SKM-1 treated with dmso at 0.1 percent for 144 hours (cell line): ENCODE measurements at regions not wholly inside any gene's neighbourhood (a gene's known extent, or its start where the extent isn't known, plus 50 kb on each side); places are given as distances from the start of the nearest gene placed in this dataset.

Experiments
- DNase-seq: peaks from one replicate; lab custom pipeline; 2025; ENCODE audit not compliant: unreplicated experiment; lab: John Stamatoyannopoulos, UW

- DNase-seq = no peak
Measured at GRCh38 chr9:126151031-126151685, 175.5 kb upstream of the MVB12B start.

DNA sequence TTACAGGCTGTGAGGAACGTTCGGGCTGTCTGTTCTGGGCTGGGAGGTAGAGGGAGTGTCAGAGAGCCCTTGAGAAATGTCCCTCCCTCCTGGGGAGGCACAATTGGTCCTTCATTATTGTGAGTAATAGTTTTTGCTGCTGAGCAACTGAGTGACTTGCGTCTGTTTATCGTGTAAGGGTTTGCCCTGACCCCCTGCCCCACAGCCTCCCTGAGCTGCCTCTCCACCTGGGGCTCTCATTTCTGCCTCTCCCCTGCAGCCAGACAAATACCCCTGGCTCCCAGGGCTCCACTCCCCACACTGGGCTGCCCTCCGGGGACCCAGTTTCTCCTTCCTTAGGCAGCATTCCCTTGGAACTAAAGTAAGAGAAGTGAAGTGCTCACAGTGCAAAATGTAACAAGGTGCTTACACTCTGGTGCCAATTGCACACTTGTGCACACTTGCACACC lies 174.9 kb upstream of the MVB12B start:
- DNase-seq = no peak

DNA sequence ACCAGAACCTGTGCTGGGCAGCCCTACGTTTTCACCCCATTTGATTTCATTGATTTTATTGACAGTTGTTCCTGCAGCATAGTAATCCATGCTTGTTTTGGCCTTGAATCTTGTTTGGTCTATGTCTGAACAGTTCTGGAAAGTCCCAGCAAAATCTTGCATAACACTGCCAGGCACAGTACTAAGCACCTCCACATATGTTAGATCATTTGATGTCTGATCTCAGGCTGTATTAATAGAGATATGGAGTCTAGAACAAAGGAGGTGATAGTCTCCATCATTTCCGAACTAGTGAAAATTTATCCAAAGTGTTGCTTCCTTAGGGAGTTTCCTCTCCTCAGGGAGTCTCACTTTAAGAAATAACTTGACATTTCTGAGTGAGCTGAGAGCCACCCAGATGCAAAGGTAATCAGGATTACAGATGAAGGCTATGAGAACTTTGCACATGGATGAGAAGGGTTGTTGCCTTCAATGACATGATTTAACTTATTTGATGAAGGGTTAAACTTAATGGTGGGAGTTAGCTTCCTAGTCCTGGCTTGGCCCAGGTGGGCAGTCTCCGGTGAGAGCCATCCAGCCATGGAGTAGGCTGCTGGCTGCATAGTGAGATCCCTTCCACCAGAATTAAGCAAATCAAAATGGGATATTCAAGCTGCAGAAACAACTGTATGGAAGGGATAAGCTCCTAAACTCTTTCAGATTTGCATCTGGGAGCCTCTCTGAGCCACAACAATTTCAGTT lies 173.8 kb upstream of the MVB12B start:
- DNase-seq = no peak

DNA sequence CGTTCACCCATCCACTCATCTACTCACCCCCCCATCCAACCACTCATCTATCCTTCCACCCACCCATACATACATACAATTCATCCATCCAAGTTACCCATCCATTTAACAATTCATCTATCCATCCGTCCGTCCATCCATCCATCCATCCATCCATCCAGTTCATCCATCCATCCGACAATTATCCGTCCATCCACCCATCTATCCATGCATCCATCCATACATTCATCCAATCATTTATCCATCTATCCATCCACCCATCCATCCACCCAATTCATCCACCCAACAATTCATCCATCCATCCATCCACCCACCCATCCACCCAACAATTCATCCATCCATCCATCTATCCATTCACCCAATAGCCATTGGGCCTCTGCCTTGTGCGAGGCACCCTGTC lies 173.2 kb upstream of the MVB12B start:
- no peak for DNase-seq

- DNase-seq = no peak
Measured at GRCh38 chr9:126154182-126154827, 172.3 kb upstream of the MVB12B start.

DNA sequence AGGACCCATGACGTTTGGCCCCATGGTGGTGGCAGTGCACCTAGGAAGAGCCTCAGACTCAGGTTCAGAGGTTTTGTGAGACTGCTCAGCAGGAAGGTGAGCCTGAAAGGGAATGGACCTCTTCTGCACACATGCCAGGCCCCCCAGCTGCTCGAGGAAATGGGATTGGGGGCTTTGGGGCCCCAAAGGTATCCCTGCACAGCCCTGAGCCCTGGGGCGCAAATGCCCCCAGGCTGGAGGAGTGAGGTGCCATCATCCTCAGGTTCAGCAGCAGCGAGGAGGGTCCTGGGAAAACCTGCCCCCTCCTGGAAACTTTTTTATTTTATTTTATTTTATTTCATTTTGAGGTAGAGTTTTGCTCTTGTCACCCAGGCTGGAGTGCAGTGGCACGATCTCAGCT lies 171.8 kb upstream of the MVB12B start:
- DNase-seq = no peak

GRCh38 chr9:126155756-126156664 lies 170.6 kb upstream of the MVB12B start:
- no peak for DNase-seq

DNA sequence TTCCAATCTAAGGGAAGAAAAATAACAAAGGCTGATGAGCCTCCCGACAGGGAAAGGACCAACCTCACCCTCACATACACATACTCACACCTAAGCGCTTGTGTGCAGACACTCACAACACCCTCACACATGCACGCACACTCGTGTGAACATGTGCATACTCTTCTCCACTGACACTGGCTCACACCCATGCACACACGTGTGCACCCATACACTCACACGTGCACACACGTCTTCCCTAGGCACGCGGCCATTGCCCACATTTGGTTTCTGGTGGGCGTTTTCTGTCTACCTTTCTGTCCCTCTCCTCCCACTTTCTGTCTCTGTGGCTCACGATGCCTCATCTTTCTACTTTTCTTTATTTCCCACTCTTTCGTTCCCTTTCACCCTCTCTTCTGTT lies 169.7 kb upstream of the MVB12B start:
- DNase-seq = no peak

DNA sequence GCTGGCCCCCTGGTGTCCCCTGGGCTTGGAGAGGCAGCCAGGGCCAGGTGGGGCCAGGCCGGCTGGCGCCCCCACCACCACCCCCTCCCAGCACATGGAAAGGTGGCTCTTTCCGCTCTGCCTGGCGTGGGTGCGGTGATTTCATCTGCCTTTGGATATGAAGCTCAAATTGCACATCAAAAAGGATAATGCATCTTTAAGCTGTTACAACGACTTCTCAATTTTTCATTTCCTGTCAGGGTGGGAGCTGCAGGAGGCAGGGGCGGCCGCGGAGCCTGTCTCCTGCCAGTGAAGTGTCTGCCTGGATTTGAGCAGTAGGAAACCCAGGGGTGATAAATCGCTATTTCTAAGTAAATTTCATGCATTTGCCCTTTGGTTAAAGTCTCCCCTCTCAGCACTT lies 169.2 kb upstream of the MVB12B start:
- DNase-seq = no peak

- DNase-seq = no peak
Measured at GRCh38 chr9:126157826-126158587, 168.6 kb upstream of the MVB12B start.

GRCh38 chr9:126158588-126159429 lies 167.8 kb upstream of the MVB12B start:
- DNase-seq = no peak

- DNase-seq = no peak
Measured at GRCh38 chr9:126159430-126160060, 167.1 kb upstream of the MVB12B start.

DNA sequence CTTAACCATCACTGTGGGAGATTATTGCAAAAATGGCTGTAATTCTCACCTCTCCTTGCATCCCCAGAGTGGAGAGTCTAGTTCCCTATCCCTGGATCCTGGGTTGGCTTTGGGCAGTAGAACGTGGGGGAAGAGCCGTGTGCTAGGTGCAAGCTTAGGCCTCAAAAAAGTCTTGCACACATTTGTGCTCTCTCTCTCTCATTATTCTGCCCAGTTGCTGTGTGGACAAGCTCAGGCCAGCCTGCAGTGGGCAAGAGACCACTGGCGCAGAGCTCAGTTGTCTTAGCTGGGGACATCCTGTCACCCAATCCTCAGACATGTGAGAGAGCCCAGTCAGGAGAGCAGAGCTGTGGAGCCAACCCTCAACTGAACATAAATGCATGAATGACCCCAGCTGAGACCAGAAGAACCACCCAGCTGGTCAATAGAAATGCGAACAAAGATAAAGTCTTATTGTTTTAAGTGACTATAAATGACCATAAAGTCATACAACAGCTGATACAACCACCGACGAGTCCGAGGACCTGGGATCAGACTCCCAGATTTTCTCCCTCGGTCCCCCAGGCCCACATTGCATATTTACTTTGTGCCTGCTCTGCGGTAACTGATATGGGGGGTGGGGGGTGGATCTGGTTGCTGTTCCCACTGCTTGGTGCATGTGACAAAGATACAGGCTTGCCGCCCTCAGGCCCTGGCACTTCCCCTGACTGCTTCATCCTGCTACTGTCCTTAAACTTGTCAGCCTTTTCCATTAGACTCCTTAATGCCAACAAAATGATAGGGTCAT lies 166.4 kb upstream of the MVB12B start:
- DNase-seq = no peak

DNA sequence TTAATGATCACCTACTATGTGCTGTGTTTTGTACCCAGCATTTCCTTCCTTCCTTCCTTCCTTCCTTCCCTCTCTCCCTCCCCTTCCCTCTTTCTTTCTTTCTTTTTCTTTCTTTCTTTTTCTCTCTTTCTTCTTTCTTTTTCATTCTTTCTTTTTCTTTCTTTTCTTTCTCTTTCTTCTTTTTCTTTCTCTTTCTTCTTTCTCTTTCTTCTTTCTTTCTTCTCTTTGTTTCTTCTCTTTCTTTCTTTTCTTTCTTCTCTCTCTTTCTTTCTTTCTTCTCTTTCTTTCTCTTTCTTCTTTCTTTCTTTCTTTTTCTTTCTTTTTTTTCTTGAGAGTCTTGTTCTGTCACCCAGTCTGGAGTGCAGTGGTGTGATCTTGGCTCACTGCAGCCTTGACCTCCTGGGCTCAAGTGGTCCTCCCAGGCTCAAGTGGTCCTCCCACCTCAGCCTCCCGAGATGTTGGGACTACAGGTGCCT lies 165.7 kb upstream of the MVB12B start:
- no peak for DNase-seq

GRCh38 chr9:126162611-126163381 lies 163.8 kb upstream of the MVB12B start:
- DNase-seq = no peak

GRCh38 chr9:126164796-126165525 lies 161.7 kb upstream of the MVB12B start:
- no peak for DNase-seq

GRCh38 chr9:126165755-126166154 lies 160.9 kb upstream of the MVB12B start:
- DNase-seq = no peak
